ENCODE measurements at regions not wholly inside any gene's neighbourhood (a gene's known extent, or its start where the extent isn't known, plus 50 kb on each side); places are given as distances from the start of the nearest gene placed in this dataset.

GRCh38 chr20:39812116-39812515, 850.0 kb downstream of the DHX35 start:
- Histone ChIP-seq H3K9ac (ENCODE audit: insufficient read depth, low read length, poor library complexity, severe bottlenecking) (no peak overlapping the region), H4K20me1 (ENCODE audit: insufficient read depth, low read length) (no peaks in the 10 kb centered on the region), H3K4me2 (replicated peaks; ENCODE audit: extremely low read depth, low read length, poor library complexity, severe bottlenecking) (no peak overlapping the region), H3K27me3 (ENCODE audit: control insufficient read depth in 2 of 2, insufficient read depth in 2 of 2, low read length in 2 of 2) (no peaks in the 10 kb centered on the region), H3K9me3 (replicated peaks in 1 of 2; ENCODE audit: control insufficient read depth in 1 of 2, insufficient read depth in 1 of 2, low read length in 2 of 2) (no peaks in the 10 kb centered on the region), H3K27ac (ENCODE audit: low read depth in 1 of 2, low read length in 2 of 2) (no peak overlapping the region), H2AFZ (ENCODE audit: insufficient read depth, low read depth, low read length, poor library complexity, severe bottlenecking) (no peak overlapping the region), H3K79me2 (ENCODE audit: insufficient read depth, low read length) (no peaks in the 10 kb centered on the region), H3K36me3 (replicated peaks in 1 of 2; ENCODE audit: control insufficient read depth in 1 of 2, insufficient read depth in 2 of 2, low read length in 2 of 2) (no peaks in the 10 kb centered on the region), H3K4me1 (ENCODE audit: control insufficient read depth in 1 of 2, insufficient read depth in 2 of 2, low read length in 2 of 2) (no peaks in the 10 kb centered on the region), H3K4me3 (replicated peaks in 1 of 3; ENCODE audit: low read depth in 2 of 3, low read length in 3 of 3) (no peak overlapping the region)
- H3K36me3 Mint-ChIP-seq: no peaks in the 10 kb centered on the region
- no peak for DNase-seq
- WGBS (ENCODE audit: insufficient coverage): 80% methylated on average over 1 of the region's 2 CpGs
- H3K27me3 Mint-ChIP-seq (ENCODE audit: low read depth in 3 of 3): peaks cover 0 to 1% (median 0%) of the 10 kb centered on the region in 3 donors
- no peak for TF ChIP-seq CTCF (IDR thresholded peaks at IDR 0.05)
- H3K9me3 Mint-ChIP-seq: no peaks in the 10 kb centered on the region
- intact Hi-C loops (cut with micrococcal nuclease): no loop called here
- no peak overlapping the region for H3K4me3 Mint-ChIP-seq
- H3K4me1 Mint-ChIP-seq: no peaks in the 10 kb centered on the region
- H3K27ac Mint-ChIP-seq: no peak overlapping the region

- Mint-ChIP-seq H3K4me1 (no peaks in the 10 kb centered on the region), H3K36me3 (no peaks in the 10 kb centered on the region)
- intact Hi-C loops (cut with micrococcal nuclease): no loop called here
These were observed 848.2 kb downstream of the DHX35 start for GRCh38 chr20:39810309-39810708.

More at GRCh38 chr20:39810309-39810708, 848.2 kb downstream of the DHX35 start:
- Histone ChIP-seq H3K4me3 (replicated peaks in 1 of 3; ENCODE audit: low read depth in 2 of 3, low read length in 3 of 3) (no peak overlapping the region), H3K36me3 (replicated peaks in 1 of 2; ENCODE audit: control insufficient read depth in 1 of 2, insufficient read depth in 2 of 2, low read length in 2 of 2) (no peaks in the 10 kb centered on the region), H3K27ac (ENCODE audit: low read depth in 1 of 2, low read length in 2 of 2) (no peak overlapping the region), H3K9me3 (replicated peaks in 1 of 2; ENCODE audit: control insufficient read depth in 1 of 2, insufficient read depth in 1 of 2, low read length in 2 of 2) (no peaks in the 10 kb centered on the region), H3K79me2 (ENCODE audit: insufficient read depth, low read length) (no peaks in the 10 kb centered on the region), H3K9ac (ENCODE audit: insufficient read depth, low read length, poor library complexity, severe bottlenecking) (no peak overlapping the region), H2AFZ (ENCODE audit: insufficient read depth, low read depth, low read length, poor library complexity, severe bottlenecking) (no peak overlapping the region), H4K20me1 (ENCODE audit: insufficient read depth, low read length) (no peaks in the 10 kb centered on the region), H3K27me3 (ENCODE audit: control insufficient read depth in 2 of 2, insufficient read depth in 2 of 2, low read length in 2 of 2) (no peaks in the 10 kb centered on the region), H3K4me2 (replicated peaks; ENCODE audit: extremely low read depth, low read length, poor library complexity, severe bottlenecking) (no peak overlapping the region), H3K4me1 (ENCODE audit: control insufficient read depth in 1 of 2, insufficient read depth in 2 of 2, low read length in 2 of 2) (no peaks in the 10 kb centered on the region)
- H3K27me3 Mint-ChIP-seq (ENCODE audit: low read depth in 3 of 3): peaks cover 0 to 1% (median 0%) of the 10 kb centered on the region in 3 donors
- H3K4me3 Mint-ChIP-seq: no peak overlapping the region
- TF ChIP-seq CTCF (IDR thresholded peaks at IDR 0.05): no peak
- H3K27ac Mint-ChIP-seq: no peak overlapping the region
- DNase-seq: no peak
- H3K9me3 Mint-ChIP-seq: peaks cover 0 to 2% (median 0%) of the 10 kb centered on the region in 7 donors
- WGBS (ENCODE audit: insufficient coverage): 26% methylated on average over 2 of the region's 2 CpGs
